ENCODE measurements at regions not wholly inside any gene's neighbourhood (a gene's known extent, or its start where the extent isn't known, plus 50 kb on each side); places are given as distances from the start of the nearest gene placed in this dataset.

GRCh38 chr15:87748483-87748882 lies 508.1 kb downstream of the NTRK3 start:
- no peak for TF ChIP-seq EZH2 (IDR thresholded peaks at IDR 0.05)
- no peak for TF ChIP-seq CTCF (IDR thresholded peaks at IDR 0.05)
- TF ChIP-seq EZH2phosphoT487 (IDR thresholded peaks at IDR 0.05), result no peak

GRCh38 chr15:87747087-87747486 lies 509.5 kb downstream of the NTRK3 start:
- H3K36me3 Mint-ChIP-seq, result no peaks in the 10 kb centered on the region
- no peak overlapping the region for H3K27ac Mint-ChIP-seq
- H3K79me2 ChIP-seq (ENCODE audit: low read depth), result no peaks in the 10 kb centered on the region
- H3K9me3 ChIP-seq (ENCODE audit: low read depth), result no peaks in the 10 kb centered on the region
- no peaks in the 10 kb centered on the region for H3K4me1 Mint-ChIP-seq
- H3K4me3 ChIP-seq, result no peak overlapping the region
- TF ChIP-seq EZH2phosphoT487 (IDR thresholded peaks at IDR 0.05), result no peak
- no peak for TF ChIP-seq CTCF (IDR thresholded peaks at IDR 0.05)
- TF ChIP-seq EZH2 (IDR thresholded peaks at IDR 0.05), result no peak
- H3K27ac ChIP-seq, result no peak overlapping the region
- no peaks in the 10 kb centered on the region for H3K27me3 Mint-ChIP-seq (ENCODE audit: insufficient read depth, low read depth)
- H2AFZ ChIP-seq (replicated peaks), result no peak overlapping the region
- no peak overlapping the region for H3K9ac ChIP-seq
- no peaks in the 10 kb centered on the region for H3K27me3 ChIP-seq
- no peak overlapping the region for H3K4me3 Mint-ChIP-seq
- DNase-seq (ENCODE audit: low spot score), result no peak
- H3F3A ChIP-seq (ENCODE audit: low read depth), result no peaks in the 10 kb centered on the region
- H3K4me1 ChIP-seq, result no peaks in the 10 kb centered on the region
- no peaks in the 10 kb centered on the region for H4K20me1 ChIP-seq (ENCODE audit: low read depth)
- H3K9me3 Mint-ChIP-seq, result no peaks in the 10 kb centered on the region
- no peaks in the 10 kb centered on the region for H3K36me3 ChIP-seq
- no peak overlapping the region for H3K4me2 ChIP-seq

More at GRCh38 chr15:87748483-87748882, 508.1 kb downstream of the NTRK3 start:
- Histone ChIP-seq H3K9me3 (ENCODE audit: low read depth) (no peaks in the 10 kb centered on the region), H3K9ac (no peak overlapping the region), H3K4me3 (no peak overlapping the region), H3F3A (ENCODE audit: low read depth) (no peaks in the 10 kb centered on the region), H3K4me1 (no peaks in the 10 kb centered on the region), H3K27me3 (no peaks in the 10 kb centered on the region), H4K20me1 (ENCODE audit: low read depth) (no peaks in the 10 kb centered on the region), H3K4me2 (no peak overlapping the region), H3K36me3 (no peaks in the 10 kb centered on the region), H3K79me2 (ENCODE audit: low read depth) (no peaks in the 10 kb centered on the region), H3K27ac (no peak overlapping the region), H2AFZ (replicated peaks) (no peak overlapping the region)
- H3K9me3 Mint-ChIP-seq, result no peaks in the 10 kb centered on the region
- H3K4me1 Mint-ChIP-seq, result peaks cover 4% of the 10 kb centered on the region
- no peak overlapping the region for H3K27ac Mint-ChIP-seq
- H3K4me3 Mint-ChIP-seq, result no peak overlapping the region
- H3K27me3 Mint-ChIP-seq (ENCODE audit: insufficient read depth, low read depth), result no peaks in the 10 kb centered on the region
- no peaks in the 10 kb centered on the region for H3K36me3 Mint-ChIP-seq
- DNase-seq (ENCODE audit: low spot score), result no peak

- H3K9me3 Mint-ChIP-seq, result no peaks in the 10 kb centered on the region
- no peak for TF ChIP-seq EZH2 (IDR thresholded peaks at IDR 0.05)
- Histone ChIP-seq H3K9me3 (ENCODE audit: low read depth) (no peaks in the 10 kb centered on the region), H2AFZ (replicated peaks) (no peak overlapping the region), H3K79me2 (ENCODE audit: low read depth) (no peaks in the 10 kb centered on the region), H4K20me1 (ENCODE audit: low read depth) (no peaks in the 10 kb centered on the region), H3K27ac (no peak overlapping the region), H3K9ac (no peak overlapping the region), H3K4me1 (no peaks in the 10 kb centered on the region), H3F3A (ENCODE audit: low read depth) (no peaks in the 10 kb centered on the region), H3K36me3 (no peaks in the 10 kb centered on the region), H3K27me3 (no peaks in the 10 kb centered on the region), H3K4me2 (no peak overlapping the region), H3K4me3 (no peak overlapping the region)
- no peaks in the 10 kb centered on the region for H3K27me3 Mint-ChIP-seq (ENCODE audit: insufficient read depth, low read depth)
- no peak overlapping the region for H3K4me3 Mint-ChIP-seq
- H3K36me3 Mint-ChIP-seq, result no peaks in the 10 kb centered on the region
- no peak overlapping the region for H3K27ac Mint-ChIP-seq
- H3K4me1 Mint-ChIP-seq, result no peaks in the 10 kb centered on the region
- DNase-seq (ENCODE audit: low spot score), result no peak
These were observed 510.2 kb downstream of the NTRK3 start for GRCh38 chr15:87746333-87746732.

- Mint-ChIP-seq H3K27me3 (ENCODE audit: insufficient read depth, low read depth) (no peaks in the 10 kb centered on the region), H3K9me3 (no peaks in the 10 kb centered on the region), H3K27ac (no peak overlapping the region), H3K4me1 (no peaks in the 10 kb centered on the region), H3K4me3 (no peak overlapping the region), H3K36me3 (no peaks in the 10 kb centered on the region)
- DNase-seq (ENCODE audit: low spot score), result no peak
- Histone ChIP-seq H3K9me3 (ENCODE audit: low read depth) (no peaks in the 10 kb centered on the region), H3K79me2 (ENCODE audit: low read depth) (no peaks in the 10 kb centered on the region), H4K20me1 (ENCODE audit: low read depth) (no peaks in the 10 kb centered on the region), H3K4me2 (no peak overlapping the region), H2AFZ (replicated peaks) (no peak overlapping the region), H3K27ac (no peak overlapping the region), H3K9ac (no peak overlapping the region), H3K36me3 (no peaks in the 10 kb centered on the region), H3K27me3 (no peaks in the 10 kb centered on the region), H3K4me1 (no peaks in the 10 kb centered on the region), H3F3A (ENCODE audit: low read depth) (no peaks in the 10 kb centered on the region), H3K4me3 (no peak overlapping the region)
- no peak for TF ChIP-seq EZH2phosphoT487 (IDR thresholded peaks at IDR 0.05)
- no peak for TF ChIP-seq CTCF (IDR thresholded peaks at IDR 0.05)
- no peak for TF ChIP-seq EZH2 (IDR thresholded peaks at IDR 0.05)
These were observed 511.7 kb downstream of the NTRK3 start for GRCh38 chr15:87744815-87745214.

Data from neural progenitor cell (in vitro differentiated cells).